GM21367 (cell line): ENCODE measurements at regions not wholly inside any gene's neighbourhood (a gene's known extent, or its start where the extent isn't known, plus 50 kb on each side); places are given as distances from the start of the nearest gene placed in this dataset.
"Not testable (repeated sequence)": the region's sequence is repeated elsewhere in the genome, so short reads cannot be mapped to it uniquely, and the experiment has no call there.

ENCODE experiments used
- ATAC-seq: cut with Tn5 transposase; IDR thresholded peaks from one replicate; pipeline ENCODE4 v1.9.1; 2021; ENCODE audit not compliant: unreplicated experiment

DNA sequence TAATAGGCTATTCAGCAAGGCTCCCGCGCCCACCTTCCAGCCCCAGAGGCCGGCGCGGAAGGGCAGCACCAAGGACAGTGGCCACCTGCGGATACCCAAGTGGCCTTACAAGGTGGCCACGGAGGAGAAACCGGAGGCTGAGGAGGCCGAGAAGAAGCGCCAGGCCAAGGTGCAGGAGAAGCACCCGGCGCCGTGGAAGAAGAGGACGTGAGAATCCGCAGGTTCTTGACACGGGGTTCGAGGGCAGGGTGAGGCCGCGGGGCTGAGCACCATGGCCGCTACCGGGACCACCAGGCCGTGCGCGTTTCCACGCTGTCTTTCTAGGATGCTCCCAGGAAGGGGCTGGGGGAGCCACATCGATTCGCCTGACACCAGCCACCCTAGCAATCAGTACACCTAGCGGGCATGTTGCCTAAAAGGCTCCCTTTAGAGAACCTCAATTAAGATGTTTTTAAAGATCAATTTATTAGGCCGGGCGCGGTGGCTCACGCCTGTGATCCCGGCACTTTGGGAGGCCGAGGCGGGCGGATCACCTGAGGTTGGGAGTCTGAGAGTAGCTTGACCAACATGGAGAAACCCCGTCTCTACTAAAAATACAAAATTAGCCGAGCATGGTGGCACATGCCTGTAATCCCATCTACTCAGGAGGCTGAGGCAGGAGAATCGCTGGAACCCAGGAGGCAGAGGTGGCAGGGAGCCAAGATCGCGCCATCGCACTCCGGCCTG lies 134.3 kb upstream of the OR4C13 start:
- ATAC-seq: not testable (repeated sequence)

DNA sequence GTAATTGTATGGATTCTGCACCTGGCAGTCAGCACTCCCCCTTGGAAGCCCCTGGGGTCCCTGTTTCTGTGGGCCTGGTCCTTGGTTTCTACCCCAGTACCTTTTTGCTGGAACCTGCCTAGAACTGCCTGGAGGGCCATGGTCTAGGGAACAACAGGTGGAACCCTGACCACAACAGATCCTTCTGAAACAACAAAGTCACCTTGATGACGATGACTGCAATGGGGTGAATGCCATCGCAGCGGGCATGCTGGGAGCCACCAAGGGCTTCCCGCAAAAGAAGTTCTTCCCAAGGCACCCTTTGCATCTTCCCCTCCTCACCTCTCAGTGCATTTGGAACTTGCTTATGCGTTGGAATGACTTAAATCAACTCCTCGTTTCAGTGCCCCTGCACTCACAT lies 129.0 kb upstream of the OR4C13 start:
- ATAC-seq: not testable (repeated sequence)

DNA sequence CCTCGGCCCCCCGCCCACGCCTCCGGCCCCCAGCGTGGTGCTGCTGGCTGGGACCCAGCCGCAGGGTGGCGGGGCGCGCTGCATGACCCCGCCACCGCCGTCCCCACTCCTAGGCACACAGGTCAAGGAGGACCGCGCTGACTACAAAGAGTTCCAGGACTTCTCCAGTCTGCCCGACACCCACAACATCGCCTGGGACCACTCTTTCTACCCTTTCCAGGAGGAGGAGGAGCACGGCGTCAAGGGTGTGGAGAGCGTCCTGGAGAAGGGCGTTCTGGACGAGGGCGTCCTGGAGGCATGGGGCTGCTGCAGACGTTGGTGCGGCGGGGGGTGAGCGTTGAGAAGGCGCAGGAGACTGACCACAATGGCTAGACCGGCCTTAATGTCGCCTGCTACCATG lies 101.7 kb upstream of the OR4C13 start:
- not testable (repeated sequence) for ATAC-seq

DNA sequence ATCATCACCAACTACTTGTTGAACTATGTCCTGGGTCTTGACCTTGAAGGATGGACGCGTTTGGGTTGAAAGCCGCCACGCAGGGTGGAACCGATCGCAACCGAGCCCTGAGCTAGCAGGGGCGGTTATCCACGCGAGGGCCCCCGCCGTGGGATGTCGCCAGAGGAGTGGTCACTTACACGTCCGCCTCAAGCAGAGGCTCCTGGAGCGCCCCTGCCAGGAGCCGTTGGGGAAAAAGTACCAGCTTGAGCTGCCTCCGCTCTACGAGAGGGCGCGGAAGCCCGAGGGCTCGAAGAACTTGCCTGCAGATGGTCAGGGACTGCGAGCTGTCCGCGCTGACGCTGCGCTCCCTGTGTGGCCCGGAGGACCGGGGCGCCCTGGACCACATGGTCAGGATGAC lies 100.7 kb upstream of the OR4C13 start:
- ATAC-seq: no peak

DNA sequence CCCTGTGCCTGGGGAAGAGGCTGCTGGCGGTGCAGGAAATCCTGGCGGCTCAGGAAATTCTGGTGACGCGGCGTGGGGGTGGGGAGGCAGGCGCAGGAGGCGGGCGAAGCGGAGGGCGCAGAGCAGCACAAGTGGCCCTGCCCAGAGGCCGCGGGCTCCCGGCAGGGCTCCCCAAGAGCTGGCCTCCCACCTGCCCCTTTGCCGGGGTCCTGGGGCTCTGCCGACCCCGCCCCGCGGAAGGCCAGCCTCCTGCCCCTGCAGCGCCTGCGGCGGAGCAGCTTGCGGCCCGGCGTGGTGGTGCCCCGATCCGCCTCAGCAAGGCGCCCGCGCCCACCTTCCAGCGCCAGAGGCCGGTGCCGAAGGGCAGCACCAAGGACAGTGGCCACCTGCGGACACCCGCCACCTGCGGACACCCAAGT lies 100.2 kb upstream of the OR4C13 start:
- no peak for ATAC-seq

DNA sequence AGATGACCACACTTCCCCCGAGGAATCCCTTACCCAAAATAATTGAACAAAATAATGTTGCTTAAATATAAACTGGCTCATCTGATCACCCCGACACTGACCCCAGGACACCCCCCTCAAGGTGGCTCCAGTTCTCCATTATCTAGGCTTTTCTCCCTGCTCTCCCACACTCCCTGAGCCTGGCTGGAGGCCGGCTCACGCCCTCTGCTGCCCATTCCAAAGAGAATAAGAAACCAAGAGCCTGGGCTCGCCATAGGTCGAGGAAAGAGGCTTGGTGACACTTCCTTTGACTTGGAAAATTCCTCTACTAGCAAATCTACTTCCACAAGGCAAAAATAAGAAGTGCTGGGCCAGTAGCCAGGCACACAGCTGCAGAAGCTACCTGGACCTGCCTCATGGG lies 63.3 kb upstream of the OR4C13 start:
- not testable (repeated sequence) for ATAC-seq

DNA sequence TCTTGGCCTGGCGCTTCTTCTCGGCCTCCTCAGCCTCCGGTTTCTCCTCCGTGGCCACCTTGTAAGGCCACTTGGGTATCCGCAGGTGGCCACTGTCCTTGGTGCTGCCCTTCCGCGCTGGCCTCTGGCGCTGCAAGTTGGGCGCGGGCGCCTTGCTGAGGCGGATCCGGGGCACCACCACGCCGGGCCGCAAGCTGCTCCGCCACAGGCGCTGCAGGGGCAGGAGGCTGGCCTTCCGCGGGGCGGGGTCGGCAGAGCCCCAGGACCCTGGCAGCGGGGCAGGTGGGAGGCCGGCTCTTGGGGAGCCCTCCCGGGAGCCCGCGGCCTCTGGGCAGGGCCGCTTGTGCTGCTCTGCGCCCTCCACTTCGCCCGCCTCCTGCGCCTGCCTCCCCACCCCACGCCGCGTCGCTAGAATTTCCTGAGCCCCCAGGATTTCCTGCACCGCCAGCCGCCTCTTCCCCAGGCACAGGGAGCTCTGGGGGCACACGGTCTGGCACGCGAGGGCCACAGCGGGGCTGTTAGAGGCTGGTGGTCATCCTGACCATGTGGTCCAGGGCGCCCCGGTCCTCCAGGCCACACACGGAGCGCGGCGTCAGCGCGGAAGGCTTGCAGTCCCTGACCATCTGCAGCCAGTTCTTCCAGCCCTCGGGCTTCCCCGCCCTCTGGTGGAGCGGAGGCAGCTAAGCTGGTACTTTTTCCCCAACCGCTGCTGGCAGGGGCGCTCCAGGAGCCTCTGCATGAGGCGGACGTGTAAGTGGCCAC lies 60.1 kb upstream of the OR4C13 start:
- ATAC-seq: not testable (repeated sequence)

DNA sequence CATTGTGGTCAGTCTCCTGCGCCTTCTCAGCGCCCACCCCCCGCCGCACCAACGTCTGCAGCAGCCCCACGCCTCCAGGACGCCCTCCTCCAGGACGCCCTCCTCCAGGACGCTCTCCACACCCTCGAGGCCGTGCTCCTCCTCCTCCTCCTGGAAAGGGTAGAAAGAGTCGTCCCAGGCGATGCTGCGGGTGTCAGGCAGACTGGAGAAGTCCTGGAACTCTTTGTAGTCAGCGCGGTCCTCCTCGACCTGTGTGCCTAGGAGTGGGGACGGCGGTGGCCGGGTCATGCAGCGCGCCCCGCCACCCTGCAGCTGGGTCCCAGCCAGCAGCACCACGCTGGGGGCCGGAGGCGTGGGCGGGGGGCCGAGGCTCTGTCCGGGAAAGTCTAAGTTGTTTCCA lies 58.7 kb upstream of the OR4C13 start:
- not testable (repeated sequence) for ATAC-seq
